ENCODE measurements at regions not wholly inside any gene's neighbourhood (a gene's known extent, or its start where the extent isn't known, plus 50 kb on each side); places are given as distances from the start of the nearest gene placed in this dataset.

DNA sequence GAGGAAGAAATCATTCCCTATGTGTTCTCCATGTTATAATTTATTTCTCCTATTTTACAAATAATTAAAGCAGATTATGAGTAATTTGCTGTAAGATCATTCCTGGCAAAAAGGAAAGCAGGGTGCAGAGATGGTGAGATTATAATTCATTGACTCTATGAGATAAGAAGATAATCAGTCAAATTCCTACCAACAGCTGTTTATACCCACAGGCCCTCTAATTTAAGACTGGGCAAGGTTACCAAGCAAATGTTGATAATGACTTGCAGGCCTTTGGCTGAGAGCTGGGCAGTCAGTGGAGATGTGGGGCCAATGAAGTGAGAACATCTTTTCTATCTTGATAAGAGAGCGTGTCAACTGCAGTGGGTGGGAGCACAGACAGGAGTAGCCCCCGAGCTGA, 222.7 kb downstream of the ICE1 start:
- TF ChIP-seq CTCF (conservative IDR thresholded peaks at IDR 0.05; ENCODE audit: low read depth, low read length) (no peak), EZH2 (IDR thresholded peaks at IDR 0.05; ENCODE audit: borderline replicate concordance, low read depth, low read length, poor library complexity, severe bottlenecking) (no peak)
